Suppressor macrophage treated with lipopolysaccharide for 1 hour (primary cell): ENCODE measurements at regions not wholly inside any gene's neighbourhood (a gene's known extent, or its start where the extent isn't known, plus 50 kb on each side); places are given as distances from the start of the nearest gene placed in this dataset.

Source experiments
- DNase-seq, 3 donors: peaks; one replicate each; pipeline ENCODE4 v3.0.0-alpha.2; 2020 to 2022

DNA sequence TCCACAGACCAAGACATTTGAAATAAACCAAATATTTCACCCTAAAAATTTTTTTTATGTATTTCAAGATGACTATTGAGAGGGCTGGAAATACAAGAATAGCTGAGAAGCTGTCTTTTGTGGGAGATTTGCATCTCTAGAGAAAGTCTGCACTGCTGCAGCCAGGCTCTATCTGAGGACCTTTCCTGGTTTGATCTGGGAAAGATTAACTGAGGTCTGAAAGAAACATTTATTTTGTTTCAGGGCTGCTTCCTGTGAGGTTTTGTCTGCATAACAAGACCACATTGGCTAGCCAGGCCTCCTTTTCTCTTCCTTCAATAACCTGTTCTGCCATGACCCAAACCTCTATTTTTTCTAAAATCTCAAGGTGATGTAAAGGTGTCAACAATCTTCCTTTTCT, 117.5 kb upstream of the ARHGEF26 start:
- DNase-seq, result no peak

DNA sequence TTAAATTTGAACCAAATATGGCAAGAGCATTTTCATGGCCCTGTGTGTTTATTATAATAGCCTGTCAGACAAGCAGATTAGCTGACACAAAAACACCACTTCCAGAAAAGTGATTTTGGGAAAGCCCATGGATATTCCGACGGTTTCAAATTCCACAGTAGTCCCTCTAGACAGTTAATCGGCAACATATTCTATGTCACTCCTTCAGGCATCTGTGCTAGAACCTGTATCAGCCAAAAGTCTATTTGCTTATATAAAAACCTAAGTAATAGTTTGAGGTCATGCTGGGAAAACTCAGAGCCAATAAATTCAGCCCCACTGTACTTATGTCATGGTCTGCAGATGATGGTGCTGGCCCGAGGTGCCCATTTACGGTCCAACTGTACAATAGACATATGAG, 110.2 kb upstream of the ARHGEF26 start:
- DNase-seq, result no peak

DNA sequence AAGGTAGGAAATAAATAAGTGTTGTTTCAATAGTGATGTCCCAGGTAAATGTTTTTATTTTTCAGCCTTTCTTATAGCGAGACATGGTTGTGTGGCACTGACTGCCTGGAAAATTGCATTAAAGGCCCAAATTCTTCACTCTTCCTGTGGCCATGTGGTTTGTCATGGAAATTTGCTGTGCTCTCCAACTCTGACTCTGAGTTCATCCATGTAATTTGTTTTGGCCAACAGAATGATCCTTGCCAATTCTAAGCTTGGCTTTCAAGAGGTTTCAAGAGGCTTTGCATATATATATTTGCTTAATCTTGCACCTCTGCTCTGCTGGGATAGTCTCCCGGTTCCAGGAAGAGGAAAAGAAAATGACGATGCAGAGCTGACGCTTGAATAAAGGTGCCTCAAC, 107.5 kb upstream of the ARHGEF26 start:
- DNase-seq, result no peak

DNA sequence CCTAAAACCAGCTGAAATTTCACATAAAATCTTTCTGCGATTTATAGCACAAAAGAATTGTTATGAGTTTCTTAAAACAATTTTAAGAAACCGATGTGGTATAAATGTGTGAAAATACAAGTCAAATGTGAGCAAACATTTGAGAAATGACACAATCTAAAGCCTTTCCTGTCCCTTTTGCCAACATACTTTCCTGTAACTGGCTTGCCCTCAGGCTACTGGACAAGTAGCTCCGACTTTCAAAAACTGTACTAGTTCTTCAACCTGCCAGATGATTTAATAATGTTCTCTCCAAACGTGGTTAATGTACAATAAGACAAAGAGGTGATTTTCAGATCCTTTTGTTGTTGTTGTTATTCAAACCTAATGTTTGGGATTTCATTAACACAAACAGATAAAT, 105.9 kb upstream of the ARHGEF26 start:
- no peak for DNase-seq

DNA sequence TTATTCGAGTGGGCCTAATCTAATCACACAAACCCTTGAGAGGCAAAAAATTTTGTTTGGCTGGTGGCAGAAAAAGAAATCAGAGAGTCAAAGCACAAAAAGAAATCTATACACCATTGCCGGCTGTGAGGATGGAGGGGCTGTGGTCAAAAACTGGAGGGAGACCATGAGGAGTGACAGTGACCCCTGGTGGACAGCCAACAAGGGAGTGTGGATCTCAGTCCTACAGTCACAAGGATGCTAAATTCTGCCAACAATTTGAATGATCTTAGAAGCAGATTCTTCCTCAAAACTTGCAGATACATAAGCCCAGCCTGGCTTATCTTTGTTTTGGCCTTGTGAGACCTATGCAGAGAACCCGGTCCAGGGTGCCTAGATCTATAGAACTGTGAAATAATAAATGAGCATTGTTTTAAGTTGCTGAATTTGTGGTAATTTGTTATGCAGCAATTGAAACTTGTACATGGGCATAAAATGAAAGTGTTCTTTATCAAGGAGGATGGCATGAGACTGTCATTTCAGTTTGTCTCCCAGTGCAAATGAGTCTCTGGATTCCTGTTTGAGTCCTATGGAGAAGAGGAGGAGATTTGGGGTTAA, 103.0 kb upstream of the ARHGEF26 start:
- DNase-seq, result peak; percentile 35 to 57 (median 51)

DNA sequence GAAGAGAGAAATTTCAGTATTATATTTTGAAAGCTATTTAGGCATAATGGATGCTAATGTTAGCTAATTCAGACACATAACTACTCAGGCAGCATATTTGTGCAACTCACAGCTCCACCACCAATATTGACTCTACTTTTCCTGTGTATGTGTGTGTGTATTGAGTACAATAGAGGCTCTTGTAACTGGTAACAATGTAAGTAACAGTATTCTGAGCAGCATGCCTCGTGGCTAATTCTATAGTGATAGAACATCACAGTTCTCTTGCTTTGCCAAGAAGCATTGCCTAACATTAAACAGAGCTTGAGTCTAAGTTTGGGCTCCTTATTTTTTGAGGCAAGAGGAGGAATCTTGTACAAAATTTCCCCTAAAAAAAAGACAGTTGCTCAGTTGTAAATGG, 98.6 kb upstream of the ARHGEF26 start:
- no peak for DNase-seq

DNA sequence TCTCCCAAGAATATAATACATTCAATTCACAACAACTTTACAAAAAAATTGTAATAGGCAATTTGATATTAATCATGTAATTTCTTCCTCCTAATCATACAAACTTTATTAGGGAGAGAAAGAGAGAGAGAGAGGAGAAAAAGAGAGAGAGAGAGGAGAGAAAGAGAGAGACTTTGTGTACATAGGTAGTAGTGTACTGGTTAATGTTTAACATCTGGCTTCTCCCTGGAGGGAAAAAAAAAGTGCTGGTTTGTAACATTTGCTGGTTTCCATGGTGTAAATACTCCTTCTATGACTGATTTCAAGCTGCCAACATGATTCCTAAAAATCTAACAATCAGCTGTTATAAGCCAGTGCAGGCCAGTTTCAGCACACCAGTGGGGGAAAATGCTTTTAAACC, 98.0 kb upstream of the ARHGEF26 start:
- DNase-seq, result no peak

DNA sequence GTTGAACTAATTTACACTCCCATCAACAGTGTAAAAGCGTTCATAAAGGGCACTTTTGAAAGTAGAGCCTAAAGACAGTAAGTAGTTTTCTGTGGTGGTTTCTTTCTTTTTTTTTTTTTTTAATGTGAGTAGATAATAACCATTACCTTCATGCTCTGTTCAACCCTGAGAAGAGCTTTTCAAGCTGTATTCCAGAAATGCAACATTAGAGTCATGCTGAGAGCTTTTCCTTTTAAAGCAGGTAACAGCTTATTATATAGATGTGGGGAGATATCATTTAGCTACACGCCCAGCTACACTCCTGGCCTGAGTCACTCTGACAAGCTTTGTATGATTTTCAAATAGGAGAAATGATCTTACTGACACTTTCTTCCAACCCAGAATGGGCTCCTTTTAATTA, 96.2 kb upstream of the ARHGEF26 start:
- DNase-seq, result no peak

DNA sequence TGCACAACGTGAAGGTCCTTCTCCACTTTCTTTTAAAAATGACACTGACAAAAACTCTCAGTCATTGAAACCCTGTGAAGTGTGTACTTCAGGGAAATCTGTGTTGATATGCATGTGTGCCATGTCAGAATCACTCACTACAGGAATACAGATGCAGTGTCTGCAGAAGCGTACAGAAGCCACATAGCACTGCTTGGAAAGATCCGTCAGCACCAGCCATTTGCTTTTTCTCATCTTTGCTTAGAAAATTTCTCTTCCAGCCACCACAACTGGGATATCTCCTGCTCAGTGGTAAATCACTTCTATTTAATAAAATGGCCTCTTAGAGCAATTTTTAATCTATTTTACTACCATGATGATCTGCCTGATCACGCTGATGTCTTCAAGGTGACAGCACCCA, 91.3 kb upstream of the ARHGEF26 start:
- no peak for DNase-seq

DNA sequence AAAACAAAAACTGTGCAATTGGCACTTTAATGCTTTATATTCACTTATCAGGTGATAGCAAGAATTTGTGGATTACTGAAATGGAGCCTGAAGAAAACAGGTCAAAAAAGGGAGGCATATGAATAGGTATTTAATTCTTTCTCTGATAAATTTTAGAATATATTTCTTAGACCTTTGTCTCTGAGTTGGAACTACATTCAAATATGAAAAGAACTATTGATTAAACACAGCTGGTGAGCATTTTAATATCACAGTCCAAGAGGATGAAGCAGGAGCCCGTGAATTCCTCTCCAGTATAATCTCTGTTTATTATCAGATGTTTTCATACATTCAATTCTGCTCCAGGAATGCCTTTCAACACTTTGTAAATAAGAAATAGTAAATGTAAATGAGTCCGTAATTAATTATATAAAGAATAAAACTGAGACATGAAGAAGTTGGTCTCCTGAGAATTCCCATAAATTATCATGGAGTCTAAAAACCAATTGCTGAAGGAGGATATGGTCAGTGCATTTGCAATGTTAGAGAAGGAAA, 86.3 kb upstream of the ARHGEF26 start:
- DNase-seq, result no peak

DNA sequence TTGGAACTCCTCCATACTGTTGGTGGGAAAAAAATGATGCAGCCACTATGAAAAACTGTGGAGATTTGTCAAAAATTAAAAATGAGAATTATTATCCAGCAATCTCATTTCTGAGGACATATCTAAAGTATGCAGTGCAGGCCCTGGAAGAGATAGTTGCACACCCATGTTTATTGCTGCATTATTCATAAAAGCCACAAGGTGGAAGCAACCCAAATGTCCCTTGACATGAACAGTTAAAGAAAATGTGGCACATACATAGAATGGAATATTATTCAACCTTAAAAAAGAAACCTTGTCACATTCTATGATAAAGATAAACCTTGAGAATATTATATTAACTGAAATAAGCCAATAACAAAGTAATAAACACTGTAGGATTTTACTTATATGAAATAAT, 80.9 kb upstream of the ARHGEF26 start:
- DNase-seq, result peak in 2 of 3 donors; percentile 12 to 37

DNA sequence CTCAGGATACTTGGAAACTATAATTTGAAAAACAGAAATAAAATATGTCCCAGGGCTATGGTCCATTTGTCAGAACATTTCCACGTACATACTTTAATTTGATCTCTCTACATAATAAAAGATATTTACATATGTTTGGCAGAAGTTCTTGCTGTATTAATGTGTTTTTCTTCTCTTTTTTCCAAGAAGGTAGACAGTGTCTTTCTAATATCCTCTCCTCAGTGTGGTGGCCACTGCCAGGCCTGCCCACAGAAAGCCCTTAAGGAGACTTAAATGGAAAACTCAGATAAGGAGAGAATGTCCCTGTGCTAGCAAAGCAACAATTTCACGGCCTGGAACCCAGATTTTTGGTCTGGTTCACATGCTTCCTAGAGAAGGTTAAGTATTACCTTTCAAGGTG, 76.5 kb upstream of the ARHGEF26 start:
- no peak for DNase-seq

DNA sequence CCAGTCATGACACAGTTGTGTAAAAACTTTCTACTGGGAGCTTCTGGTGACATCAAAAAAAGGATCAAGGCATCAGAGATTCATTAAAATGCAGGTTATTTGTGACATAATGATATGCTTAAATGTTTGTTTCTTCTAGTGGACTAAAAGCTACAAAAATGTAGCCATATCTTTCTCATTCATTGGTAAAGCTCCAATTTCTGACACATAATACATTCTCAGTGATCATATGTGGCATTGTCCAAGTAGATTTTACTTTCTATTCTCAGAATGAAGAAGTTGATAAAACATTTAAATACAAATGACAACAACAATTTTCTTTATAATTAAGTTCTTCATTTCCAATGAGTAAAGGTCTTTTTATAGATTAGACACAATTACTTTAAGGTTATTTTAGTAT, 71.0 kb upstream of the ARHGEF26 start:
- no peak for DNase-seq

DNA sequence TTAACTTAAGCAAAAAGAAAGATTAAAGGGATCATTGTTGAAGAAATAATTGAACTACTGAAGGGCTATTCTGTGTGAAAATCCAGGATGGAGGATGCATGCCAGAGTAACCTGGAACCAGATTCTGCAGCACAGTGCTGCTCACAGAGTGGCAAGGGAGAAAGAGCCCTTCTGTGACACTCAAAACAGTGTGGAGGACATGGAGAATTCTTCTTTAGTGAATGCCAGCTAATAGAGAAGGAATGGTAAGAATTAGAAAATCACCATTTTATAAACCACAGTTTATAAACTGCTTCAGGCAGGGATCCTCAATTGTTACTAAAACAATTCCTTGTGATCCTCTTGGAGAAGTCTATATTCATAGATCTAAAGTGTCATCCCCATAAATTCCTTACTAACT, 70.4 kb upstream of the ARHGEF26 start:
- no peak for DNase-seq

DNA sequence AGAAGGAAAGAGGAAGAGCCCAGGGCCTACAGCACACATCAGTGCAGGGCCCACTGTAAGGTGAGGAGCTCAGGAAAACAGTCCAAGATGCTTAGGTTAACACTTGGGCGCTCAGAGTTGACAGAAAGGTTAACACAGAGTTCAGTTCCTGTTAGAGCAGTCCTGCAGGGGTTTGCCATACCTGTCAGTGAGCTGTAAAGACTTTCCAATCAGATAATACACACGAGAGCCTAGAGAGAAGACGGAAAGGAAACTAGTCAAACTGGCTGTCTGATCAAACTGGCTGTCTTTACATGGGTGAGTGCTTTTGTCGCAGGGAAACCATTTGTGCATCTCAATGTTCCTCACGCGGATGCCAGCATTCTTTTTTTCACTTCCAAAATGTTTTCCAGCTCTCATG, 61.4 kb upstream of the ARHGEF26 start:
- no peak for DNase-seq

DNA sequence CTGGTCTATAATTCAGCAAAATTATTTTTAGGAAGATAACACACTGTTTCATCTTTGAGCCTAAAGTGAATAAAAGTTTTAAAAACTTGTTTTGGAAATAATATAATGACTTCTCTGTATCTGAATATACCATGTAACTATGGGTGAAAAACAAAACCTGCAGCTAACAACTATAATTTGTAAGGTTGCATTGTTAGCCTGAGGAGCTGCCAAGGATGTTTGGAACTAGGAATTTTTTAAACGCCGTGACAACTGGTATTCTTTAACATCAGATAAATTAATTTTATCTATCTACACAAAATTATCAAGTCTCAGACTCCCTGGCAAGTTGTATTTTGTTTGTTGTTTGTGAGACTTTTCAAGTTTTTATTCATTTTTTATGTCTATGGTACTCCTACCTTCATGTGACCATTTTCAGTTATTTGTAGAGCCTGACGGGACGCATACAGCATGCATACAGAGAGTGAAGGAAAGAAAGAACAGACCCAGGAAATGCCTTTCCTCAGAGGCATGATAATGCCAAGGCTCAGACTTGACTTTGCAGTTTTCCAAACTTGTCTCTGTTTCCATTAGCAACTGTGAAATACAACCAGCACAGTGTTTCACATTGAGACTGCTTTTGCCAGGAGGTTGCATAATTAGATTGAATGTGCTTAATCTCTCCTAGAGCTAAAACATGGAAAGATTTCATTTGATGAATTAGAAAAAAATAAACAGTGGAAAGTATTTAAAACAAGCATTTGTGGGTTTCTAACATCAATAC, 60.8 kb upstream of the ARHGEF26 start:
- DNase-seq, result no peak

DNA sequence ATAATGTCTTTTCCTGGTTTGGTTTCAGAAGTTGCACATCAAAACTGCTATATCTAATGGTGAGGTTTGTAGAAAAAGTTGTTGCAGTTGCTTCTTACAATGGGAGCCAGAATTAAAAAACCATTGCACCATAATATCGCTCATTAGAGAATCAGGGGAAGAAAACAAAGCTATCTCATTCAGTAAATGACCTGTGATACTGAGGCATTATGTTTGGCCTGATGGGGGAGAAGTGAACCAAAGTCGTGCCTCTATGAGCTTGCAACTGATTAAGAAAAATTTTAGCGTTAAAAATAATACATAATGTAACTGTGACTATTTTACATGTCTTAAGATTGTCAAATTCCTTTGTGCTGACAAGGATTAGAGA, 60.2 kb upstream of the ARHGEF26 start:
- DNase-seq, result no peak

DNA sequence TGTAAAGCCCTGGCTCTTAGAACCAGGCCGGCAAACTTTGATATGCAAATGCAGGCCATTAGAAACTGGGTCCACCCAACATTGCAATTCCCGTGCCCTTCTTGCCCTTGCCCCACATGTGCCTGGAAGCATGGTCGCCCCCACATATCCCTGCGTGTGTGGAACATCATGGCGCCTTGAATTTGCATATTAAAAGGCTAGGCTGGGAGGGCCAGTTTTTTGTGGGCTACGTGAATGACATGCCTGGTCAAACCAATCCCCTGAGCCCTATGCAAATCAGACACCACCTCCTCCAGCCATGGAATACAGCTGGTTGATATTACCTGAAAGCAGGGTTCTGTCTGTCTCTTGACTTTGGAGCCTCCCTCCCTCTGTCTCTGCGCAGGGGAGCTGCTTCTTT, 58.7 kb upstream of the ARHGEF26 start:
- no peak for DNase-seq

DNA sequence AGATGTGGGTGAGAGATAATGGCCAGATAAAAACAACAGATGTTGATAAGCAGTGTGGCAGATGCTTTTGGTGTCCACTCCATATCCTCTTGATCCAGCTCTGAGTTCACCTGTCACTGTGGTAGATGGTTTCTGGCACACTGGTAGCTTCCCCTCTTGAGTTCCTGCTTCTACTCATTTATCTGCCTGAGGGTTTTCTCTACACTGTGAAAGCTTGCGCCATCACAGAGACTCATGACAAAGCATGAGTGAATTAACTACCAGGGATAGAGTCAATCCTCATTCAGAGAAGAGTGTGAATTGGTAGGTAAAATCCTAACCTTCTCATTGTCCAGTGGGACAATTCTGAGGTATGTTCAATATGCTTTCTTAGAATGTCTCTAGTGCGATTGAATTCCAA, 50.0 kb upstream of the ARHGEF26 start:
- DNase-seq, result no peak
